ENCODE measurements at regions not wholly inside any gene's neighbourhood (a gene's known extent, or its start where the extent isn't known, plus 50 kb on each side); places are given as distances from the start of the nearest gene placed in this dataset.

DNA sequence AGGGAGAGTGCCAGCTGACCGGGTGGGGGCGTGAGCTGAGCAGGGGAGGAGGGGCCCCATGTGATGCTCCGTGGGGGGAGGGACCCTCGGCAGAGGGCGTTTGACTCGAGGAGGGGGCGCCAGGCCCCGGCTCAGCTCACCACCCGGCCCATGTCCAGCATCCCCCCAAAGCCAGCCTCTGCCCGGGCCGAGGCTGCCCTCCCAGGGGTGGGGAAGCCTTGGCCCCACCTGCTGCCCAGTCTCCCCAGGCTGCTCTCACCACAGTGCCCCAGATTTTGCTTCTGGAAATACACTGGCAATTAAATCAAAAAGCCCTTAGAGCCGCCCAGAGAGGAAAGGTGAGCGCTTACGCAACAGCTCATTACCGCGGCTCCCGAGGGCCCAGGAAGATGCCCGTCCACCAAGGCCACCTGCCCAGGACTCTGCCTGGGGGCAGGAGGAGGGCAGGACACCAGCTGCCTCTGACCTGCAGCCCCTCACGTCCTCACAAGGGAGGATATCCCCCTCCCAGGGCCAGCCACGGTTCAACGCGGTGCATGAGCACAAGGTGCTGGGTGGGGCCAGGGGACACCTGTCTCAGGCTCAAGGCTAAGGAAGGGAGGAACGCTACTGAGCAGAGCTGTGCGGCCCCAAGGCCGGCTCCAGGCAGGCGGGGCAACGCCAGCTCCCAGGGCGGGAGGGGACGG lies 70.0 kb upstream of the INPP5A start:
- no peaks in the 10 kb centered on the region for H3K36me3 ChIP-seq (ENCODE audit: insufficient read depth, low read length)
- H3K9me2 ChIP-seq (replicated peaks; ENCODE audit: low read depth, low read length), result no peaks in the 10 kb centered on the region
- TF ChIP-seq CTCF (conservative IDR thresholded peaks at IDR 0.05; ENCODE audit: low read length) (no peak), EZH2phosphoT487 (IDR thresholded peaks at IDR 0.05; ENCODE audit: borderline replicate concordance) (no peak)
- H4K20me1 ChIP-seq (ENCODE audit: insufficient read depth, low read length, poor library complexity, severe bottlenecking), result no peaks in the 10 kb centered on the region
- no peak overlapping the region for H2AFZ ChIP-seq (ENCODE audit: low read length)
- no peaks in the 10 kb centered on the region for H3K4me1 ChIP-seq (ENCODE audit: insufficient read depth, low read length, poor library complexity, severe bottlenecking)
- H3F3A ChIP-seq (ENCODE audit: low read depth), result no peaks in the 10 kb centered on the region
- no peaks in the 10 kb centered on the region for H3K79me2 ChIP-seq (ENCODE audit: insufficient read depth, low read length)
- H3K9me3 ChIP-seq (ENCODE audit: insufficient read depth, low read depth, low read length), result peaks cover 2% of the 10 kb centered on the region; the same call in 1 of the 2 replicates
- H3K27me3 ChIP-seq (ENCODE audit: insufficient read depth, low read length, poor library complexity, severe bottlenecking), result no peaks in the 10 kb centered on the region
- no peak overlapping the region for H3K9ac ChIP-seq (ENCODE audit: low read depth, low read length, poor library complexity, severe bottlenecking)
- no peak overlapping the region for H3K4me3 ChIP-seq (ENCODE audit: low read length, poor library complexity, severe bottlenecking)
- no peak overlapping the region for H3K4me2 ChIP-seq (ENCODE audit: low read depth, low read length, poor library complexity, severe bottlenecking)

GRCh38 chr10:132468216-132468615 lies 69.4 kb upstream of the INPP5A start:
- Histone ChIP-seq H3K4me3 (ENCODE audit: low read length, poor library complexity, severe bottlenecking) (no peak overlapping the region), H4K20me1 (ENCODE audit: insufficient read depth, low read length, poor library complexity, severe bottlenecking) (no peaks in the 10 kb centered on the region), H3K36me3 (ENCODE audit: insufficient read depth, low read length) (no peaks in the 10 kb centered on the region), H3F3A (ENCODE audit: low read depth) (no peaks in the 10 kb centered on the region), H3K9ac (ENCODE audit: low read depth, low read length, poor library complexity, severe bottlenecking) (no peak overlapping the region), H3K79me2 (ENCODE audit: insufficient read depth, low read length) (no peaks in the 10 kb centered on the region), H3K9me3 (ENCODE audit: insufficient read depth, low read depth, low read length) (peaks cover 2% of the 10 kb centered on the region; the same call in 1 of the 2 replicates), H2AFZ (ENCODE audit: low read length) (no peak overlapping the region), H3K9me2 (replicated peaks; ENCODE audit: low read depth, low read length) (no peaks in the 10 kb centered on the region), H3K4me2 (ENCODE audit: low read depth, low read length, poor library complexity, severe bottlenecking) (no peak overlapping the region), H3K27me3 (ENCODE audit: insufficient read depth, low read length, poor library complexity, severe bottlenecking) (no peaks in the 10 kb centered on the region), H3K4me1 (ENCODE audit: insufficient read depth, low read length, poor library complexity, severe bottlenecking) (no peaks in the 10 kb centered on the region)
- no peak for TF ChIP-seq CTCF (conservative IDR thresholded peaks at IDR 0.05; ENCODE audit: low read length)
- no peak for TF ChIP-seq EZH2phosphoT487 (IDR thresholded peaks at IDR 0.05; ENCODE audit: borderline replicate concordance)

GRCh38 chr10:132468651-132469050 lies 68.9 kb upstream of the INPP5A start:
- no peaks in the 10 kb centered on the region for H3K9me2 ChIP-seq (replicated peaks; ENCODE audit: low read depth, low read length)
- TF ChIP-seq EZH2phosphoT487 (IDR thresholded peaks at IDR 0.05; ENCODE audit: borderline replicate concordance), result no peak
- no peak for TF ChIP-seq CTCF (conservative IDR thresholded peaks at IDR 0.05; ENCODE audit: low read length)
- no peak overlapping the region for H3K9ac ChIP-seq (ENCODE audit: low read depth, low read length, poor library complexity, severe bottlenecking)
- H3K27me3 ChIP-seq (ENCODE audit: insufficient read depth, low read length, poor library complexity, severe bottlenecking), result no peaks in the 10 kb centered on the region
- H3K4me2 ChIP-seq (ENCODE audit: low read depth, low read length, poor library complexity, severe bottlenecking), result no peak overlapping the region
- H3K79me2 ChIP-seq (ENCODE audit: insufficient read depth, low read length), result no peaks in the 10 kb centered on the region
- no peaks in the 10 kb centered on the region for H3K4me1 ChIP-seq (ENCODE audit: insufficient read depth, low read length, poor library complexity, severe bottlenecking)
- H3F3A ChIP-seq (ENCODE audit: low read depth), result no peaks in the 10 kb centered on the region
- H3K9me3 ChIP-seq (ENCODE audit: insufficient read depth, low read depth, low read length), result peaks cover 2% of the 10 kb centered on the region; the same call in 1 of the 2 replicates
- no peaks in the 10 kb centered on the region for H3K36me3 ChIP-seq (ENCODE audit: insufficient read depth, low read length)
- no peak overlapping the region for H2AFZ ChIP-seq (ENCODE audit: low read length)
- H3K4me3 ChIP-seq (ENCODE audit: low read length, poor library complexity, severe bottlenecking), result no peak overlapping the region
- no peaks in the 10 kb centered on the region for H4K20me1 ChIP-seq (ENCODE audit: insufficient read depth, low read length, poor library complexity, severe bottlenecking)
